IMR-90 (cell line): ENCODE measurements at regions not wholly inside any gene's neighbourhood (a gene's known extent, or its start where the extent isn't known, plus 50 kb on each side); places are given as distances from the start of the nearest gene placed in this dataset.

Source experiments
- CHD1 ChIP-seq: IDR thresholded peaks from 2 replicates; pipeline ENCODE4 v1.6.1; 2012; ENCODE audit warnings: low read depth, low read length, improper control_type of control experiment
- POLR2A ChIP-seq: IDR thresholded peaks from 2 replicates; pipeline ENCODE4 v1.6.1; 2012; ENCODE audit warnings: mild to moderate bottlenecking, low read depth, low read length
- TF ChIP-seq, protein P1 (sequence below): conservative IDR thresholded peaks from 2 replicates; pipeline ENCODE4 v1.5.1; 2012; ENCODE audit warnings: mild to moderate bottlenecking, low read depth, low read length, improper control_type of control experiment

DNA sequence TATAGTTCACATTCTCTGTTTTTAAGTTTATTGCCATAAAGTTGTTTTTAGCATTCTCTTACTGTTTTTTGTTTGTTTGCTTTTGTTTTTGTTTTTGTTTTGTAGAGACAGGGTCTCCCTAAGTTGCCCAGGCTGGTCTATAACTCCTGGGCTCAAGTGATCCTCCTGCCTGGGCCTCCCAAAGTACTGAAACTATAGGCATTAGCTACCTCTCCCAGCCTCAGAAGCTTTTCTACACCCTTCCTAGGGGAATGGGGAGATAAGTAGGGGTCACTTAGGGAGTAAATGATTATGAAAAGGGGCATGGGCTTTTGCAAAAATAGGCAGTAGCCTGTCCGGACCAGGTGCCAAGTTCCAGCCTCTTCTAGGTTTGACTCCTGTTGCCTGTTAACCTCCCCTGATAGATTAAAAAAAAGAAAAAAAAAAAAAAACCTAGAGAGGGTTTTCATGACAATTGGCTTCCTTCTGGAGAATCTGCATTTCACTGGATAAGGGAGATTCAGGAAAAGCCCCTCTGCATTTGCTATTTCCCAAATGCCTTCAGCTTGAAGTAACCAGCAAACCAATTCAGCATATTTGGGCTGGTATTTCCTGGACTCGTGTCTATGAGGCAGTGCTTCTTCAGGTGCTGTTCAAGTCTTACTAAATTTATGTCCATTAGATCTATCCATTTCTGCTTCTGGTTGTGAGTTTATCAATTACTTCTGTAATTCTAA, 216.8 kb downstream of the TM9SF2 start:
- TF ChIP-seq, protein P1, sequence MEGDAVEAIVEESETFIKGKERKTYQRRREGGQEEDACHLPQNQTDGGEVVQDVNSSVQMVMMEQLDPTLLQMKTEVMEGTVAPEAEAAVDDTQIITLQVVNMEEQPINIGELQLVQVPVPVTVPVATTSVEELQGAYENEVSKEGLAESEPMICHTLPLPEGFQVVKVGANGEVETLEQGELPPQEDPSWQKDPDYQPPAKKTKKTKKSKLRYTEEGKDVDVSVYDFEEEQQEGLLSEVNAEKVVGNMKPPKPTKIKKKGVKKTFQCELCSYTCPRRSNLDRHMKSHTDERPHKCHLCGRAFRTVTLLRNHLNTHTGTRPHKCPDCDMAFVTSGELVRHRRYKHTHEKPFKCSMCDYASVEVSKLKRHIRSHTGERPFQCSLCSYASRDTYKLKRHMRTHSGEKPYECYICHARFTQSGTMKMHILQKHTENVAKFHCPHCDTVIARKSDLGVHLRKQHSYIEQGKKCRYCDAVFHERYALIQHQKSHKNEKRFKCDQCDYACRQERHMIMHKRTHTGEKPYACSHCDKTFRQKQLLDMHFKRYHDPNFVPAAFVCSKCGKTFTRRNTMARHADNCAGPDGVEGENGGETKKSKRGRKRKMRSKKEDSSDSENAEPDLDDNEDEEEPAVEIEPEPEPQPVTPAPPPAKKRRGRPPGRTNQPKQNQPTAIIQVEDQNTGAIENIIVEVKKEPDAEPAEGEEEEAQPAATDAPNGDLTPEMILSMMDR: no peak
- TF ChIP-seq CHD1 (no peak), POLR2A (no peak)
